ENCODE measurements at regions not wholly inside any gene's neighbourhood (a gene's known extent, or its start where the extent isn't known, plus 50 kb on each side); places are given as distances from the start of the nearest gene placed in this dataset.

DNA sequence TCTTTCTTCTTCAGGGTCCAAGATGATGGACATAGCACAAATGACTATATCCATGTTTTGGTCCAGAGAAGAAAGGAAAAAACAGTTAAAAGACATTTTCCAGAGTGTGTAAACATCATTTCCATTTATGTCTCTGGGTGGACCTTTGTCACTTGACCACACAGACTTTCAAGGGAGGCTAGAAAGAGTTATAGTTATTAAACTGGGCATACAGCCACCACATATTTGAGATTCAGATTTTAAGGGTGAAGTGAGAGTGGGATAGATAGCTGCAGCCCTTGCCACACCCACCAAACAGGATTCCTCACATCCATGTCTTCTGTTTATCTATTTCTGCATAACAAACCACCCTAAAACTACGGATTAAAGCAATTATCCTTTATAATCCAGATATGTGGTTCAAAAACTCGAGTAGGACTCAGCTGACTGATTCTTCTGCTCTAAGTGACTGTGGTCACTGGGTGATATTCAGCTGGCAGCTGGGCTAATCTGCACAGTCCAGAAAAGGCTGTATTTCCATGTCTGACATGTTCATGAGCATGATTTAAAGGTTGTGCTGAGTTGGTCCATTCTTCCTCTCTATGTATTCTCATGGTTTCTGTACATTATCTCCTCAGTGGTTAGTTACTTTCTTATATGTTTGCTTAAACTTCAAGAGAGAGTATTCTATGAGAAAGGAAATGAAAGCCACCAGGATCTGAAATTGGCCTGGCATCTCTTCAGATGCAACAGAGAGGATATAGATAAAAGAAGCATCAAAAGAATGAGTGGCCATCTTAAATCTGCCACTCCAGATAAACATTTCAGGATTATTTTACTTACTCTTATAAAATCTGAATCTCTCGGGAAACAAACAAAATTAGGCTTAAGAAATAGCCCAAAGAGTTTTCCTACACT lies 459.8 kb upstream of the CTSO start:
- DNase-seq (ENCODE audit: low spot score in 2 of 2), result no peak
- TF ChIP-seq, protein P1, sequence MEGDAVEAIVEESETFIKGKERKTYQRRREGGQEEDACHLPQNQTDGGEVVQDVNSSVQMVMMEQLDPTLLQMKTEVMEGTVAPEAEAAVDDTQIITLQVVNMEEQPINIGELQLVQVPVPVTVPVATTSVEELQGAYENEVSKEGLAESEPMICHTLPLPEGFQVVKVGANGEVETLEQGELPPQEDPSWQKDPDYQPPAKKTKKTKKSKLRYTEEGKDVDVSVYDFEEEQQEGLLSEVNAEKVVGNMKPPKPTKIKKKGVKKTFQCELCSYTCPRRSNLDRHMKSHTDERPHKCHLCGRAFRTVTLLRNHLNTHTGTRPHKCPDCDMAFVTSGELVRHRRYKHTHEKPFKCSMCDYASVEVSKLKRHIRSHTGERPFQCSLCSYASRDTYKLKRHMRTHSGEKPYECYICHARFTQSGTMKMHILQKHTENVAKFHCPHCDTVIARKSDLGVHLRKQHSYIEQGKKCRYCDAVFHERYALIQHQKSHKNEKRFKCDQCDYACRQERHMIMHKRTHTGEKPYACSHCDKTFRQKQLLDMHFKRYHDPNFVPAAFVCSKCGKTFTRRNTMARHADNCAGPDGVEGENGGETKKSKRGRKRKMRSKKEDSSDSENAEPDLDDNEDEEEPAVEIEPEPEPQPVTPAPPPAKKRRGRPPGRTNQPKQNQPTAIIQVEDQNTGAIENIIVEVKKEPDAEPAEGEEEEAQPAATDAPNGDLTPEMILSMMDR (IDR thresholded peaks at IDR 0.05), result no peak
- no peak for TF ChIP-seq POLR2A (IDR thresholded peaks at IDR 0.05)
- 52 to 57% methylated on average over 3 of the region's 3 CpGs for WGBS, 2 donors
- intact Hi-C loops (cut with DNase I; ENCODE audit: low total_unique reads), result no loop called here
- H3K4me3 ChIP-seq (ENCODE audit: low read depth, poor library complexity, severe bottlenecking), result no peak overlapping the region

DNA sequence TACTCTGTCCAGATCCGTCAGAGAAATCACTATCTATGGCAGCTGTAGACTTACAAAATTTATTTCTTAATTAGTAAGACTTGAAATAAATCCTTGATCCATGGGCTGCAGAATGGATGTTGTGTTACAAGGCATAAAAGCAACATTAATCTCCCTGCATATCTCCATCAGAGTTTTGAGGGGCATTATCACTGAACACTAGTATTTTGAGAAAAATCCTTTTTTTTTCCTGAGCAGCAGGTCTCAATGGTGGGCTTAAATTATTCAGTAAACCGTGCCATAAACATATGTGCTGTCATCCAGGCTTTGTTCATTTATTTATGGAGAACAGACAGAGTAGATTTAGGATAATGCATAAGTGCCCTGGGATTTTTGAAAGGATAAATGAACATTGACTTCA lies 457.9 kb upstream of the CTSO start:
- intact Hi-C loops (cut with DNase I; ENCODE audit: low total_unique reads), result no loop called here
- no peak for DNase-seq (ENCODE audit: low spot score in 2 of 2)
- 72 to 79% methylated on average over 2 of the region's 2 CpGs for WGBS, 2 donors
- H3K4me3 ChIP-seq (ENCODE audit: low read depth, poor library complexity, severe bottlenecking), result no peak overlapping the region
- TF ChIP-seq, protein P1 (IDR thresholded peaks at IDR 0.05), result no peak
- TF ChIP-seq POLR2A (IDR thresholded peaks at IDR 0.05), result no peak

DNA sequence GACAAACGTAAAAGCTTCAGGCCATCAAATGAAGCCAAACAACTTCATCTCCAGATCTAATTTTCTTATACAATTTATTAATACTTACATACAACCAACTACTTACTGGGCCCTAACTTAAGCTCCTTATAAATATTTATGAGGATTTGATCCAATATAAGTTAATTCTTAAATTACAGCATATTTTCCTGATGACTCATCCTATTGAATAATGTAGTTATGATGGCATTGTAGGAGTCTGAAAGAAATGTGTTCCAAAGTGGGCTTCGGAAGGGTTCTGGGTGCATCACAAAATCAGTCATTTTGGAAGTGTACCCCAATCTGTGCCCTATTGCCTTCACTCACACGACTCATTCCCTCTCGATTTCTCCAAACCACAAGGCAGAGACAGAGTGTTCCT lies 455.1 kb upstream of the CTSO start:
- H3K4me3 ChIP-seq (ENCODE audit: low read depth, poor library complexity, severe bottlenecking), result no peak overlapping the region
- intact Hi-C loops (cut with DNase I; ENCODE audit: low total_unique reads), result no loop called here
- DNase-seq (ENCODE audit: low spot score in 2 of 2), result no peak
- TF ChIP-seq POLR2A (IDR thresholded peaks at IDR 0.05), result no peak
- TF ChIP-seq, protein P1 (IDR thresholded peaks at IDR 0.05), result no peak
- 87 to 90% methylated on average over 4 of the region's 4 CpGs for WGBS, 2 donors

DNA sequence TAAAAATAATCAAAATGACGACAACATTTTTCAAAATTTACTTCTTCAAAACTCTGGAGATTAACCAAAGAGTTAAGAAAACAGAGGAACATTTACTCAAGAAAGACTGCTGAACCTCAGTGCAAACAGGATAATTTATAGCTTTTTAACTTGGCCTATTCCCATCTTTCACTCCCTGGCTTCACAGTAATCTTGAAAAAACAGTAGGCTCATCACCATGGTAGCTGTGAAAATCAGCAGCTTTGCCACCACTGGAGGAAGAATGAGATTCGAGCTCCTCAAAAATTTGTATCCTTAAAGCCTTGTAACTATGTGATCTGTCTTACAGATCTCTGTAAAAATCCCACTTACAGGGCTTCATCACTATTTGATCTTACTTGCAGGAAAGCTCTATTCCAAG lies 447.7 kb upstream of the CTSO start:
- intact Hi-C loops (cut with DNase I; ENCODE audit: low total_unique reads), result no loop called here
- DNase-seq (ENCODE audit: low spot score in 2 of 2), result no peak
- TF ChIP-seq POLR2A (IDR thresholded peaks at IDR 0.05), result no peak
- TF ChIP-seq, protein P1 (IDR thresholded peaks at IDR 0.05), result no peak
- H3K4me3 ChIP-seq (ENCODE audit: low read depth, poor library complexity, severe bottlenecking), result no peak overlapping the region
- 33 to 39% methylated on average over 2 of the region's 2 CpGs for WGBS, 2 donors

DNA sequence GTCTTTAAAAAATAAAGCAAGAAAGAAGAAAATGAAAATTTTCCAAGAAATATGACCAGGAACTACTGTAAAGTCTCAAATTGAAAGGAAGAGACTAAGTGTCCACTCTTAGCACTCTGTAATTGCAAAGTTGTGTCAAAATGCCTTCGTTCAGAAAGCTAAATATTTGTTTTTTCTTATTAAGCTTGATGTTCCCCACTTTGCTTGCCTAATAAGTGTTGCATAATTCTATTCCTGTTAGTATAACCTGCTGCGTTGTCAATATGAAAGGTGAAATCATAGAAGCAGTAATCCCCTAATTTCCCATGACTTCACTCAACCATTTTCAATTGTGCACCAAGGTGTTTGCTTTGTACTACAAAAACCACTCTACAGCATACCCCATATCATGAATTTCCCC lies 442.9 kb upstream of the CTSO start:
- WGBS, 2 donors, result 85 to 88% methylated on average over 2 of the region's 2 CpGs
- TF ChIP-seq, protein P1 (IDR thresholded peaks at IDR 0.05), result no peak
- TF ChIP-seq POLR2A (IDR thresholded peaks at IDR 0.05), result no peak
- H3K4me3 ChIP-seq (ENCODE audit: low read depth, poor library complexity, severe bottlenecking), result no peak overlapping the region
- intact Hi-C loops (cut with DNase I; ENCODE audit: low total_unique reads), result no loop called here
- DNase-seq (ENCODE audit: low spot score in 2 of 2), result no peak

DNA sequence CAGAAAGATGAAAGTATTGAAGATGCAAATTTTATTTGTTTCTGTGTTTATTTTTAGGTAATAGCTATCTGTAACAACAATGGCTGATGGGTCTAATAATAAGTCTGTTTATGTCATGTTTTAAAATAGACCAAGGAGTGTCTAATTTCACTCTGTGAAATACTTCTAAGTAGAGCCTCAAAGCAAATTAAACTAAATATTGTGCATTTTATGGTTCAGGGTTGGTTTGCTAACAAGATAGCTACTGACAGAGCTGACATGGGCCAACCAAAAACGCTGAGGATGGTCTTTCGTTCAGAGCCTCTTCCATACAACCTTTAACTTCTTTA lies 437.6 kb upstream of the CTSO start:
- H3K4me3 ChIP-seq (ENCODE audit: low read depth, poor library complexity, severe bottlenecking), result no peak overlapping the region
- DNase-seq (ENCODE audit: low spot score in 2 of 2), result no peak
- no peak for TF ChIP-seq POLR2A (IDR thresholded peaks at IDR 0.05)
- TF ChIP-seq, protein P1 (IDR thresholded peaks at IDR 0.05), result no peak
- 72 to 73% methylated on average over 2 of the region's 2 CpGs for WGBS, 2 donors
- intact Hi-C loops (cut with DNase I; ENCODE audit: low total_unique reads), result no loop called here

Data from lower leg skin (tissue), 4 donors.